Tibial nerve (tissue), 4 donors: ENCODE measurements at regions not wholly inside any gene's neighbourhood (a gene's known extent, or its start where the extent isn't known, plus 50 kb on each side); places are given as distances from the start of the nearest gene placed in this dataset.

Experiments used
- DNase-seq, 2 donors: peaks; one replicate each; pipeline ENCODE4 v3.0.0-alpha.2; 2019; ENCODE audit warnings: low spot score in 2 of 2
- H3K27ac ChIP-seq, 4 donors: fragments of 200-600 bp; sonication (generic) in 3 of 4; one replicate each; pipeline ENCODE4 v1.5.1; 2017 to 2019; ENCODE audit warnings: mild to moderate bottlenecking in 1 of 4
- H3K27me3 ChIP-seq, 2 donors: fragments of 200-600 bp; sonication (generic) in 1 of 2; one replicate each; pipeline versions ENCODE4 v1.5.1 to v1.6.0; 2017 to 2019
- H3K36me3 ChIP-seq, 3 donors: fragments of 200-600 bp; sonication (generic); one replicate each; pipeline ENCODE4 v1.5.1; 2018 to 2019
- H3K4me1 ChIP-seq, 4 donors: fragments of 200-600 bp; sonication (generic) in 3 of 4; one replicate each; pipeline ENCODE4 v1.5.1; 2017 to 2019
- H3K4me3 ChIP-seq, 4 donors: fragments of 200-600 bp; sonication (generic) in 3 of 4; one replicate each; pipeline ENCODE4 v1.5.1; 2017 to 2019; ENCODE audit warnings: mild to moderate bottlenecking in 1 of 4, moderate library complexity in 1 of 4
- H3K9me3 ChIP-seq, 4 donors: fragments of 200-600 bp; sonication (generic) in 3 of 4; one replicate each; pipeline ENCODE4 v1.5.1; 2017 to 2019
- EP300 ChIP-seq, 2 donors: sonication (generic); formaldehyde crosslinking; IDR thresholded peaks; one replicate each; pipeline ENCODE4 v1.6.1; 2017; ENCODE audit warnings: antibody characterized with exemption in 2 of 2, mild to moderate bottlenecking in 1 of 2
- POLR2A ChIP-seq, 2 donors: fragments of 450-650 bp; IDR thresholded peaks; one replicate each; pipeline ENCODE4 v1.6.1; 2017; ENCODE audit warnings: antibody characterized with exemption in 2 of 2, mild to moderate bottlenecking in 2 of 2, moderate library complexity in 2 of 2
- WGBS, 2 donors: methylation state at CpG; one replicate each; pipeline ENCODE4 v1.1.5; 2018; 5-methylcytosine and 5-hydroxymethylcytosine counted together
- TF ChIP-seq, protein P1 (sequence below), 5 experiments: fragments of 200-600 bp in 3 of 5; fragments of 450-650 bp in 2 of 5; sonication (generic) in 3 of 5; IDR thresholded peaks; one replicate each; pipeline ENCODE4 v1.5.1; 2016 to 2019; ENCODE audit warnings: antibody characterized with exemption in 5 of 5, mild to moderate bottlenecking in 3 of 5, moderate library complexity in 2 of 5

DNA sequence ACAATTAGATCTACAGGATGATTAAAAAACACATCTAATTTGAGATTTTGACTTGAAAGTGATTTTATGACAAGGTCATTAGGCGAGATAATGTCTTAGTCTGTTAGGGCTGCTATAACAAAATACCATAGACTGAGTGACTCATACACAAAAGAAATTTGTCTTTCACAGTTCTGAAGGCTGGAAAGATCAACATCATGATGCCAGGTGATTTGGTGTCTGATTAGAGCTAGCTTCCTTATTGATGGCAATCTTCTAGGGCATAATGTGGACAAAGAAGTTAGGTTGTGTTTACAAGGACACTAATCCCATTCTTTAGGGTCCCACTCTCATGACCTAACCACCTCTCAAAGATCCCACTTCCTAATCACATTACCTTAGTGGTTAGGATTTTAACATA, 256.7 kb downstream of the TUSC1 start:
- 78 to 86% methylated on average over 1 of the region's 1 CpG for WGBS, 2 donors
- no peak for DNase-seq
- no peak for TF ChIP-seq EP300 (IDR thresholded peaks at IDR 0.05)
- no peak for TF ChIP-seq POLR2A (IDR thresholded peaks at IDR 0.05)
- TF ChIP-seq, protein P1, sequence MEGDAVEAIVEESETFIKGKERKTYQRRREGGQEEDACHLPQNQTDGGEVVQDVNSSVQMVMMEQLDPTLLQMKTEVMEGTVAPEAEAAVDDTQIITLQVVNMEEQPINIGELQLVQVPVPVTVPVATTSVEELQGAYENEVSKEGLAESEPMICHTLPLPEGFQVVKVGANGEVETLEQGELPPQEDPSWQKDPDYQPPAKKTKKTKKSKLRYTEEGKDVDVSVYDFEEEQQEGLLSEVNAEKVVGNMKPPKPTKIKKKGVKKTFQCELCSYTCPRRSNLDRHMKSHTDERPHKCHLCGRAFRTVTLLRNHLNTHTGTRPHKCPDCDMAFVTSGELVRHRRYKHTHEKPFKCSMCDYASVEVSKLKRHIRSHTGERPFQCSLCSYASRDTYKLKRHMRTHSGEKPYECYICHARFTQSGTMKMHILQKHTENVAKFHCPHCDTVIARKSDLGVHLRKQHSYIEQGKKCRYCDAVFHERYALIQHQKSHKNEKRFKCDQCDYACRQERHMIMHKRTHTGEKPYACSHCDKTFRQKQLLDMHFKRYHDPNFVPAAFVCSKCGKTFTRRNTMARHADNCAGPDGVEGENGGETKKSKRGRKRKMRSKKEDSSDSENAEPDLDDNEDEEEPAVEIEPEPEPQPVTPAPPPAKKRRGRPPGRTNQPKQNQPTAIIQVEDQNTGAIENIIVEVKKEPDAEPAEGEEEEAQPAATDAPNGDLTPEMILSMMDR (IDR thresholded peaks at IDR 0.05) = no peak
- Histone ChIP-seq H3K4me3 (no peak overlapping the region), H3K36me3 (no peaks in the 10 kb centered on the region), H3K27ac (no peak overlapping the region), H3K27me3 (no peaks in the 10 kb centered on the region), H3K4me1 (no peaks in the 10 kb centered on the region), H3K9me3 (no peaks in the 10 kb centered on the region)

DNA sequence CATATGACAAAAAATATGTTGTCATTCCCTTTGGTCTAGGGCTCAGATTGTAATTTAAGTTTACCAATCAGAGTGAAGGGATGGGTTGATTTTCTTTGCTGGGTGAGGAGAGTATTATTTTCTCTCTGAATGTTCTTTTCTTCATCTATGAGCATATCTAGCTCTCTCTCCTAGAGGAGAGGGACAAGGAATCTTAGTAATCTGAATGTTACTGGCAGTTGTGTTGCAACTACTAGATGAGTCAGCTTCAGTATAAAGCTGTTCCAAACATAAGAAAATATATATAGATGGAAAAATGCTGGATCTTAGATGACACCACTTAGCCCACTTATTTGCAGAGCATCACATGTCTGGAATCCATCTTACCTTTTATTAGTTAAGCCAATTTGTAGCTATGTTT, 259.3 kb downstream of the TUSC1 start:
- Histone ChIP-seq H3K27ac (no peak overlapping the region), H3K27me3 (no peaks in the 10 kb centered on the region), H3K9me3 (no peaks in the 10 kb centered on the region), H3K4me3 (no peak overlapping the region), H3K36me3 (no peaks in the 10 kb centered on the region), H3K4me1 (no peaks in the 10 kb centered on the region)
- no peak for DNase-seq
- TF ChIP-seq EP300 (IDR thresholded peaks at IDR 0.05) = no peak
- TF ChIP-seq, protein P1 (IDR thresholded peaks at IDR 0.05) = no peak
- no peak for TF ChIP-seq POLR2A (IDR thresholded peaks at IDR 0.05)

DNA sequence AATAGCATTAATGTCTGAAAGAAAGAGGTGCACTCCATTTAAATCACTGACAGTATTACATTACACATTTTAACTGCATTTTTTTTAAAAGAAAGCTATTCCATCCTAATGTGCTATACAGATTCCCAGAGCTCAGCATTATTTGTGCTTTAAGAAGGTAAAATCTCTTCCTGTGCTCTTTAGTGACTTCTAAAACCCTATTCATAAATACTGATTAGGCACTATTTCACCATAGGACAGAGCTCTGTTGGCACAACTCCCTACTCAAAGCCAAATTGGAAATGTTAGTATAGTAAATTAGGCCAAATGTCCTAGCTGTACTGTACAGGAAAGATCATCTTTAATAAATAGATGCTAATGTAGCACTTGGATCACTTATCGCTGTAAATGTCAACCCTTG, 262.5 kb downstream of the TUSC1 start:
- no peaks in the 10 kb centered on the region for H3K36me3 ChIP-seq
- H3K27me3 ChIP-seq = no peaks in the 10 kb centered on the region
- TF ChIP-seq, protein P1 (IDR thresholded peaks at IDR 0.05) = no peak
- TF ChIP-seq EP300 (IDR thresholded peaks at IDR 0.05) = no peak
- TF ChIP-seq POLR2A (IDR thresholded peaks at IDR 0.05) = no peak
- H3K4me1 ChIP-seq = no peaks in the 10 kb centered on the region
- no peak overlapping the region for H3K4me3 ChIP-seq
- no peak for DNase-seq
- 36 to 51% methylated on average over 1 of the region's 1 CpG for WGBS, 2 donors
- H3K9me3 ChIP-seq = no peaks in the 10 kb centered on the region
- no peak overlapping the region for H3K27ac ChIP-seq

DNA sequence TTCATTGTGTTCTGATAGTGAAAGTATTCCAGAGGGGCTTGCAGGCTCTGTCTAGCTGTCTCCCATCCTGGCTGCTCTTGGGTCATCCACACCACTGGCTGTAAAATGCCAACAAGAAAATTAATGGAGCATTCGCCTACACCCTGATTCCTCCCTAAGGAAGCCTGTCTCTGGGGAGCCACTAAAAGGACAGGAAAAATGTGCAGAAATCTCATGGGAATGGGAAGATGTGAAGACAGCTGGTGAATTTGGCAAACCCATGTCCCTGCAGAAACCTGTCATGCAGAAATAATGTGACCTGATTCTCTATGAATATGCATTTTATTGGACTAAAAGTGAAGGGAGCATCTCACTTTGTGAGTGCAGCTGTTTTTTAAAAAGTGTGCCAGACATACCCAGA, 265.6 kb downstream of the TUSC1 start:
- Histone ChIP-seq H3K36me3 (no peaks in the 10 kb centered on the region), H3K4me3 (no peak overlapping the region), H3K27ac (no peak overlapping the region), H3K9me3 (no peaks in the 10 kb centered on the region), H3K27me3 (no peaks in the 10 kb centered on the region), H3K4me1 (no peaks in the 10 kb centered on the region)
- TF ChIP-seq, protein P1 (IDR thresholded peaks at IDR 0.05) = no peak
- TF ChIP-seq EP300 (IDR thresholded peaks at IDR 0.05) (no peak), POLR2A (IDR thresholded peaks at IDR 0.05) (no peak)
- 71 to 86% methylated on average over 1 of the region's 1 CpG for WGBS, 2 donors
- DNase-seq = no peak

DNA sequence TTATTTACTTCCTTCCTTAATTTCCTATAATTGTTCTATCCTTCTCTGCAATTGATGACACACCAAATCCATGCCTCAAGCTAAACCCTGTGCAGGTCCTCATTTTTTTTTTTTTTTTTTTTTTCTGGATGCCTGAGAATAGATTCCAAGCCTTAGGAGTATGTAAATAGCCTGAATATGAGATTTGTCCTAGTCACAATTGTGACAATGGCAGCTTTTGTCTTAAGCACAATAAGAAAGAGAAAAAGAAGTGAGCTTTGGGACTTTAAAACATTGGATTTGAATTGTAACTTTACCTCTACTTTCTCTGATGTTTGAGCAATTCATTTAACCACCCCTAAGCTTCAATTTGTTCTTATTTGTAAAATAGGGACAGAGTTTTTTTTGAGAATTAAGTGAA, 280.5 kb downstream of the TUSC1 start:
- Histone ChIP-seq H3K27ac (no peak overlapping the region), H3K36me3 (no peaks in the 10 kb centered on the region), H3K9me3 (no peaks in the 10 kb centered on the region), H3K27me3 (no peaks in the 10 kb centered on the region), H3K4me3 (no peak overlapping the region), H3K4me1 (no peaks in the 10 kb centered on the region)
- DNase-seq = no peak
- TF ChIP-seq, protein P1 (IDR thresholded peaks at IDR 0.05) = no peak
- TF ChIP-seq POLR2A (IDR thresholded peaks at IDR 0.05) (no peak), EP300 (IDR thresholded peaks at IDR 0.05) (no peak)
